ENCODE measurements at regions not wholly inside any gene's neighbourhood (a gene's known extent, or its start where the extent isn't known, plus 50 kb on each side); places are given as distances from the start of the nearest gene placed in this dataset.

GRCh38 chr10:2228320-2228901 is 491.1 kb upstream of the ADARB2 start:
- no peak for TF ChIP-seq POLR2A (IDR thresholded peaks at IDR 0.05)
- TF ChIP-seq CTCF (IDR thresholded peaks at IDR 0.05) = no peak
- TF ChIP-seq POLR2AphosphoS5 (IDR thresholded peaks at IDR 0.05) = no peak
- no peak for TF ChIP-seq EP300 (IDR thresholded peaks at IDR 0.05)

Data from sigmoid colon (tissue), 4 donors.